NCI-H524 (cell line): ENCODE measurements at regions not wholly inside any gene's neighbourhood (a gene's known extent, or its start where the extent isn't known, plus 50 kb on each side); places are given as distances from the start of the nearest gene placed in this dataset.
"Not testable (repeated sequence)": the region's sequence is repeated elsewhere in the genome, so short reads cannot be mapped to it uniquely, and the experiment has no call there.

Experiments used
- DNase-seq, 2 experiments: peaks; one replicate each; lab custom pipeline; 2025; lab: John Stamatoyannopoulos, UW

GRCh38 chr2:65914244-65914786 lies 481.9 kb upstream of the SPRED2 start:
- DNase-seq = no peak

- DNase-seq = peak in 1 of 2 experiments; percentile 6
These were observed 481.4 kb upstream of the SPRED2 start for GRCh38 chr2:65913813-65914212.

- DNase-seq = no peak
These were observed 469.4 kb upstream of the SPRED2 start for GRCh38 chr2:65901756-65902155.

GRCh38 chr2:65896446-65896845 lies 464.0 kb upstream of the SPRED2 start:
- no peak for DNase-seq

DNA sequence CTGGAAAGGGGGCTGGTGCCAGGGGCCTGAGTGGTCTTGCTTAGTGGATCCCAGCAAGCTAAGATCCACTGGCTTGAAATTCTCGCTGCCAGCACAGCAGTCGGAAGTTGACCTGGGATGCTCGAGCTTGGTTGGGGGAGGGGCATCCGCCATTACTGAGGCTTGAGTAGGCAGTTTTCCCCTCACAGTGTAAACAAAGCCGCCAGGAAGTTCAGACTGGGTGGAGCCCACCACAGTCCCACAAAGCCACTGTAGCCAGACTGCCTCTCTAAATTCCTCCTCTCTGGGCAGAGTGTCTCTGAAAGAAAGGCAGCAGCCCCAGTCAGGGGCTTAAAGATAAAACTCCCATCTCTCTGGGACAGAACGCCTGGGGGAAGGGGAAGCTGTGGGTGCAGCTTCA lies 457.7 kb upstream of the SPRED2 start:
- DNase-seq = not testable (repeated sequence)

GRCh38 chr2:65885266-65885665 lies 452.9 kb upstream of the SPRED2 start:
- no peak for DNase-seq

DNA sequence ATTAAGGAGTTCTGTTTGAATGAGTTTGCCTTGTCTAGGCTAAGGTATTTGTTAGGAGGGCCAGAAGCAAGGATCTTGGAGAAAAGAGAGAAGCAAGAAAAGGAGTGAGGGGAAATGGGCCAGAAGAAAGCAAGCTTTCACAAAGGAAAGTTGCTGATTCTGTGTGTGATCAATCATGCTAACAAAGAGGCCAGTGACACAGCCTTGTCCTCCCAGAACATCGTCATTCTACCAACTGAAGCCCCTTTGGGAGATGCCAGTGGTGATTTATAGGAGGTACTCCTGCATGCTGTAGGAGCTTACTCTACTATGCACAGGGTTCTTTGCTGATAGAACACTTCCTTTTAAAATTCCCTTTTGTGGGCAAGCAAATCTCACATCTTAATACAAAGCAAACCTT lies 449.2 kb upstream of the SPRED2 start:
- no peak for DNase-seq

- peak in 1 of 2 experiments; percentile 26 for DNase-seq
These were observed 448.0 kb upstream of the SPRED2 start for GRCh38 chr2:65880436-65880835.

DNA sequence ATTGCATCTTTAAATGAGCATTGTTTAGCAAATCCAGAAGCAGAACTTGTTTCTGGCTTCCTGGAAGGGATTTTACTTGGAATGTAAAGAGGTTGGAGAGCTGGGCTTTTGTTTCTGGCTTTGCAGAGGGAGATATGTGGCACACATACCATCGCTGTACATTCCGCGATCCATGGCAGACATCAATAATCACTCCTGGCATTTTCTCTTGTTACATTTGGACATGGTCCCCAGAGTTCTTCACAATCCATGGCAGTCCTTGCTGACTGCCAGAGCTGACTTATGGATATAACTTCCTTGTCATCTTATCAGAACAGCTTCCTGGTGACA lies 445.6 kb upstream of the SPRED2 start:
- no peak for DNase-seq

DNA sequence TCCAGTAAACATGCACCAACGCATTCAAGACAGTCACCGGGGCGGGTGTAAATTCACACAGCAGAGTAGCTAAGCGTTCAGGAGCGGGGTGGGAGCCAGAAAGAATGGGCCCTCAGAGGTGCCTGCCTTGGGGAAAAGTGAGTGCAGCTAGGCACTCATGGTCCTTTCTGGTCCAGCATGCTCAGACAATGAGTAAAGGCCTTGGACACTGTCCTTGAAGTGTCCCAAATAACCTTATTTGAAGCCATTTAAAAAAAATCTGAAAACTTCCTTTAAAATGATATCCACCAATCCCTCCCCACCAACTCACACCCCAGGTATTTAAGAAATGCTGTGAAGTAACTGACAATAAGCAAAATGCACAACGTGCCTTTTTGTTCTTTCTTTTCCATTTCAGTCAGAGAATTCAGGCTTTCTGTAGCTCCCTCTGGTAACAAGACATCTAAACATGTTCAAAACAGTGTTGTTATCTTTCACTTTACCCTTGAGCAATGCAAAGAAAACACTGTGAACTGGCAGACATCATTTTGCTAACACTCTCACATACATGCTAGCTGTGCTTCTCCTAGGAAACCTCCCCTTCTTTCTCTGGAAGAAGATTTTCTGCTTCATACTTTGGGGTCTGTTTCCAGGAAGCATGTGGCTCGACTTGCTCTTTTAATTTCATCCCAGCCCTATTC lies 445.1 kb upstream of the SPRED2 start:
- no peak for DNase-seq

DNA sequence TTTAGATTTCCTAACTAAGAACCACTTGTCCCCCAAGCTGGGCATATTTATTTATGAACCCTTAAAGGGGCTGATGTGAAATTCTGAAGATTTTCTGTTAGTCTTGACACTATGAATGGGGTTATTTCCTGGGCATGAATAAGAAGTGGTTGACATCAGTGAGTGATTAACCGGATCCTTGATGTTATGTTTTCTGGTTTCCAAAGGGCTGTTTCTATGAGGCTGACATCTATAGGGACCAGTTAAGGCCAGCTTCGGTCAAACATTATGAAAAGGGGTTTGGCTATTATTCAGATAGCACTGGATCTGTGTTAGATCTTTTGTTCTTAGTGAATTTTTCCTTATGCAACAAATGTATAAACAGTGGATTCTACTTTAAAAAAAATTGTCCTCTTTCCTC lies 443.7 kb upstream of the SPRED2 start:
- DNase-seq = no peak

DNA sequence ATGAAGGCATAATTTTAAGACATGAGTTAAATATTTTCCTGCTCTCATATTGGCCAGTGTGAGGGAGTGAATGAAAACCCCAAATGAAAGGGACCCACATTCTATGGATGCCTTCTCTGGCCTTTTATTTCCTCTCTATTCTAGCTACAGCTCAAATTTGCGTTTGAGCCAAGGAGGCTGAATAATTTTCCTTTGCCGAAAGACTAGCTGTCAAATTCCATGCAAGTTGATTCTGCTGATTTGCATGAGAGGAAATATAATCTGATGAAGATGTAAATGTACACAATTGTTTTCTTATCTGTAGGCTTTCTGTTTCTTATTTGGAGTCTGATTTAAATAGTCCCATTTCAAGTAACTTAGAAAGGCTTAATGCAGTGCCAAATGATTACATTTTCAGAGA lies 438.4 kb upstream of the SPRED2 start:
- DNase-seq = no peak

DNA sequence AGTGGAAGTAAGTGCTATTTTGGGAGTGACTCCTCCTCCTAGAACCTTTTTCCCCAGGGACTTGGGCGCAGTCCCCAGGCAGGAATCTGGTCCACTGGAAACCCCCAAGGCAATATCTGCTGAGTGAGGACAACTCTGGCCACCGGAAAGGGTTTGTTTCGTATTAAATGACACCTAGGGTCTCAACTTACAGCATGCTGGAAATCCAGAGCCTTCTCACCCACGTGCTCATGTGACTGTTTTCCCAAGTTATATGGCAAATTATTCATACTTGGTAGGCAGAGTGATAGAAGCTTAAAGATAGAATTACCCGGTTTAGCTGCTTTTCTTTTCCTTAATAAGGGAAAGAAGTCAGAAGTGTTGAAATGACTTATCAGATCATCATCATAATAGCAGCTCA lies 436.9 kb upstream of the SPRED2 start:
- no peak for DNase-seq

DNA sequence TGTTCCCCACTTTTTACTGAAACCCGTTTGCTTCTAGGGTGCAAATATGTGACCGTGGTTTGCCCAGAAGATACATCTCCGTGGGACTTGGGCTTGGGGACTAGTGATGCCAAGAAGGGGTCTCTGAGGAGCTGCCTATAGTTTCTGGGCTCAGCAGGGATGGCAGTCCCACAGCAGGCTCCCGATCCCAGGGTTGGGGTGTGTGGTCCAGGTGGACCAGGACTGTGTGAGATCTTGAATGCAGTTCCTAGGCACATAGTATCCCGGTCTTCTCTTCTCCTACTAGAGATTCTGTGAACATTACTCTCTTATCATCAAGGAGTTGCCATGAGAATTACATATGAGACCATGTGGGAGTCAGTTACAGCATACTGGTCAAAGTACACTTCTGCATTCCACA lies 435.8 kb upstream of the SPRED2 start:
- no peak for DNase-seq

DNA sequence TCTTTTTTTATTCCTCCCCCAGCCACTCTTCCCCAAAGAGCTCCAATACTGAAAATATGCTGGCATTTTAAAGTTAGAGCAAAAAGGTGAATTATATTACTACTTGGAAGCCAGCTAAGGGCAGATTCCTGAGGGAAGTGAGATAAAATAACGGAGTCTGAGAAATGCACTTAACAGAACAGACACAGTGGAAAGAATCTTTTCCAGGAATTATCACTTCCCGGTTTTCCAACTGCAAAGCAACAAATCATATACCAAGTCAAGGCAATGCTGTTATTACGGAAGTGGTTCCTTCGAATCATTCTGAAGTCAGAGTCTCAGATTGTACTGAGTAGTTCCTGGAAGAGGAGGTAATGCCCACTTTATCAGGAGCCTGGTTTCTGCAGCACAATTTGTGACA lies 435.0 kb upstream of the SPRED2 start:
- DNase-seq = no peak

DNA sequence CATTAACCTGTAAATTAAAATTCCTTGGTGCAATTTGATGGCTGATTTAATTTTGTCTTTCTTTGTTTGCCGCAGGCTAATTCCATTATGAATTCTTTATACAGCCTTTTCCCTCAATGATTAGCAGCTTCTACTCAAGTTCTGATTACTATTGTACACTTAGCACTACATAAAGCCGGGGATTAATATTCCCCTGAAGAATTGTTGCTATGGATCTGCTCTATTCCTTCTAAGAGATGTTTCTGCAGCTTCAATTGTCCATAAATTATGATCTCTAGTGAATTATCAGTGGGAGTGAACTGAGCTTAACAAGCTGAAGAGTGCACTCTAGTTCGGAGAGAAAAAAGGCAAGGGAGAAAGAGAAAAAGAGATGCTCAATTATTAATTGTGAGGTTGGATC lies 433.7 kb upstream of the SPRED2 start:
- DNase-seq = no peak

DNA sequence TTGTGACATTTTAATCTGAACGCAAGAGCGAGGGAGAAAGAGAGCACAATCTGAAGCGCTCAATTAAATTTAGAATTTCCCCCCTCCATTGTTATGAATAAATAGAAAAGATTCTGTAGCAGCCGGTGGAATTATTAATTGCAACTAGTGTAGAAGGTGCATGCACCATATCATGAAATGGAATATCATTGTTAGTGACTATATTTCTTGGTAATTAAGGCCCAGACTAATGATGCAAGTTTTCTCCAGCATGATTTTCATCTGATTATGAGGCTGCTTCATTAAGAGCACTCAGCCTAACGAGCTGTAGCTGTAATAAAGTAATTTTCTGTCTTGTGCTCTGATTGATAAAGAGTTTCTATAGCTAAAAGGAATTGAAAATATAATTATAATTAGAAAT lies 432.2 kb upstream of the SPRED2 start:
- DNase-seq = no peak

DNA sequence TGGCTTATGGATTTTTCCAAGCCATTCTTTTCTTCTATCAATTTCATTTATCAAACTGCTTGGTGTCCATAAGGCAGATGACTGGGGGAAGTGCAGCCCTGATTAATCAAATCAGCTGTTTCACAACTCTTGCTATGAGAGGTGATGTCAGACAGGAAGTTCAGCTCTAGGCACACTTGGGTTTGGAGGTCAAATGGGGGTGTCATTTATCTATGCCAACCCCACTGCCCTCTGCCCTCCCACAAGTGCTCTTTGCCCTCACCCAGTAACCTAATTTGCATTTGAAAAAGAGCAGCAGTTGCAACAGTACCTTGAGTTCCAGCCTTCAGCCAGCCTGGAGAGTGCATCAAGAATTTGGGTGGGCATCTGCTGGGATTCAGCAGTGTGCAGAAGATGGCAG lies 431.3 kb upstream of the SPRED2 start:
- no peak for DNase-seq

DNA sequence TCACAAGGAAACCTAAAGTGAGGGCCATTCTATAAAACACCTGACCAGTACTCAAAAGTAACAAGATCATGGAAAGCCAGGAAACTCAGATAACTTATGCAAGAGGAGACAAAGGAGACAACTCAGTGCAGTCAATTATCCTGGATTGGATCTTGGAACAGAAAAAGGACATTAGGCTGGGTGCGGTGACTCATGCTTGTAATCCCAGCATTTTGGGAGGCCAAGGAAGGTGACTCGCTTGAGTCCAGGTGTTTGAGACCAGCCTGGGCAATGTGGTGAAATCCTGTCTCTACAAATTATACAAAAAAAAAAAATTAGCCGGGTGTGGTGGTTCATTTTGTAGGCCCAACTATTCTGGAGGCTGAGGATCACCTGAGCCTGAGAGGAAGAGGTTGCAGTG lies 424.5 kb upstream of the SPRED2 start:
- DNase-seq = no peak

- DNase-seq = no peak
These were observed 424.0 kb upstream of the SPRED2 start for GRCh38 chr2:65856423-65856822.

- no peak for DNase-seq
These were observed 418.3 kb upstream of the SPRED2 start for GRCh38 chr2:65850695-65851094.

- DNase-seq = no peak
These were observed 414.7 kb upstream of the SPRED2 start for GRCh38 chr2:65846989-65847678.

- no peak for DNase-seq
These were observed 413.2 kb upstream of the SPRED2 start for GRCh38 chr2:65845442-65846182.
